ENCODE measurements at regions not wholly inside any gene's neighbourhood (a gene's known extent, or its start where the extent isn't known, plus 50 kb on each side); places are given as distances from the start of the nearest gene placed in this dataset.

GRCh38 chr20:10824750-10825500 lies 151.1 kb upstream of the JAG1 start:
- ATAC-seq = no peak
- H3K4me3 ChIP-seq = no peak overlapping the region
- H3K9me3 ChIP-seq = no peaks in the 10 kb centered on the region
- TF ChIP-seq POLR2A (IDR thresholded peaks at IDR 0.05) = no peak
- no peak for TF ChIP-seq EP300 (IDR thresholded peaks at IDR 0.05)
- no peak for TF ChIP-seq POLR2AphosphoS5 (IDR thresholded peaks at IDR 0.05)
- TF ChIP-seq CTCF (IDR thresholded peaks at IDR 0.05) = no peak
- H3K36me3 ChIP-seq = no peaks in the 10 kb centered on the region
- 80 to 84% methylated on average over 11 of the region's 11 CpGs for WGBS, 2 donors (ENCODE audit: low coverage in 1 of 2)
- H3K27me3 ChIP-seq = no peaks in the 10 kb centered on the region
- H3K27ac ChIP-seq = no peak overlapping the region
- H3K4me1 ChIP-seq = no peaks in the 10 kb centered on the region

- no peaks in the 10 kb centered on the region for H3K4me1 ChIP-seq
- ATAC-seq = no peak
These were observed 152.3 kb upstream of the JAG1 start for GRCh38 chr20:10826111-10826510.

GRCh38 chr20:10828180-10828579 lies 154.4 kb upstream of the JAG1 start:
- WGBS, 2 donors (ENCODE audit: low coverage in 1 of 2) = 92 to 94% methylated on average over 2 of the region's 5 CpGs
- Histone ChIP-seq H3K27me3 (no peaks in the 10 kb centered on the region), H3K4me3 (no peak overlapping the region), H3K9me3 (no peaks in the 10 kb centered on the region), H3K27ac (no peak overlapping the region), H3K36me3 (no peaks in the 10 kb centered on the region), H3K4me1 (no peaks in the 10 kb centered on the region)
- TF ChIP-seq POLR2A (IDR thresholded peaks at IDR 0.05) (no peak), CTCF (IDR thresholded peaks at IDR 0.05) (no peak), EP300 (IDR thresholded peaks at IDR 0.05) (no peak), POLR2AphosphoS5 (IDR thresholded peaks at IDR 0.05) (no peak)
- no peak for ATAC-seq

More at GRCh38 chr20:10826111-10826510, 152.3 kb upstream of the JAG1 start:
- WGBS, 2 donors (ENCODE audit: low coverage in 1 of 2) = 42% methylated on average over 1 of the region's 1 CpG; no CpG with 5 or more reads in 1 of the 2 donors
- Histone ChIP-seq H3K27me3 (no peaks in the 10 kb centered on the region), H3K36me3 (no peaks in the 10 kb centered on the region), H3K4me3 (no peak overlapping the region), H3K27ac (no peak overlapping the region), H3K9me3 (no peaks in the 10 kb centered on the region)
- TF ChIP-seq POLR2AphosphoS5 (IDR thresholded peaks at IDR 0.05) (no peak), POLR2A (IDR thresholded peaks at IDR 0.05) (no peak), EP300 (IDR thresholded peaks at IDR 0.05) (no peak), CTCF (IDR thresholded peaks at IDR 0.05) (no peak)

GRCh38 chr20:10832141-10832540 lies 158.3 kb upstream of the JAG1 start:
- no peak for ATAC-seq
- no peak for TF ChIP-seq EP300 (IDR thresholded peaks at IDR 0.05)
- TF ChIP-seq CTCF (IDR thresholded peaks at IDR 0.05) = no peak
- TF ChIP-seq POLR2AphosphoS5 (IDR thresholded peaks at IDR 0.05) = no peak
- TF ChIP-seq POLR2A (IDR thresholded peaks at IDR 0.05) = no peak
- H3K9me3 ChIP-seq = no peaks in the 10 kb centered on the region

GRCh38 chr20:10837901-10838300 lies 164.1 kb upstream of the JAG1 start:
- TF ChIP-seq EP300 (IDR thresholded peaks at IDR 0.05) = no peak
- TF ChIP-seq POLR2AphosphoS5 (IDR thresholded peaks at IDR 0.05) = no peak
- TF ChIP-seq POLR2A (IDR thresholded peaks at IDR 0.05) = no peak
- no peak for TF ChIP-seq CTCF (IDR thresholded peaks at IDR 0.05)
- Histone ChIP-seq H3K4me1 (no peaks in the 10 kb centered on the region), H3K9me3 (peaks cover 0 to 19% (median 0%) of the 10 kb centered on the region in 3 donors), H3K36me3 (no peaks in the 10 kb centered on the region), H3K27ac (no peak overlapping the region), H3K27me3 (no peaks in the 10 kb centered on the region), H3K4me3 (no peak overlapping the region)
- no peak for ATAC-seq

More at GRCh38 chr20:10832141-10832540, 158.3 kb upstream of the JAG1 start:
- no peaks in the 10 kb centered on the region for H3K4me1 ChIP-seq
- H3K36me3 ChIP-seq = no peaks in the 10 kb centered on the region
- no peak overlapping the region for H3K27ac ChIP-seq
- no peak overlapping the region for H3K4me3 ChIP-seq
- no peaks in the 10 kb centered on the region for H3K27me3 ChIP-seq
